HepG2 (cell line): ENCODE measurements at regions not wholly inside any gene's neighbourhood (a gene's known extent, or its start where the extent isn't known, plus 50 kb on each side); places are given as distances from the start of the nearest gene placed in this dataset.

ENCODE experiments used
- AGO2 ChIP-seq: fragments of 200-400 bp; formaldehyde crosslinking; optimal IDR thresholded peaks from 2 replicates; pipeline ENCODE3; 2017; ENCODE audit warnings: mild to moderate bottlenecking, low read depth, low read length, moderate library complexity
- CBFB ChIP-seq: sonication (generic); formaldehyde crosslinking; IDR thresholded peaks from 2 replicates; pipeline ENCODE4 v1.4.0; 2020; ENCODE audit warnings: missing genetic modification reagents
- DRAP1 ChIP-seq: IDR thresholded peaks from 2 replicates; pipeline ENCODE4 v1.6.1; 2016; ENCODE audit warnings: missing genetic modification reagents, missing compliant biosample characterization
- FLYWCH1 ChIP-seq: sonication (generic); formaldehyde crosslinking; IDR thresholded peaks from 2 replicates; pipeline ENCODE4 v1.8.1; 2023; ENCODE audit warnings: mild to moderate bottlenecking, missing genetic modification reagents
- GFI1 ChIP-seq: sonication (generic); formaldehyde crosslinking; IDR thresholded peaks from 2 replicates; pipeline ENCODE4 v1.5.0; 2020; ENCODE audit warnings: missing genetic modification reagents, mild to moderate bottlenecking, borderline replicate concordance
- GPN1 ChIP-seq: sonication (generic); formaldehyde crosslinking; IDR thresholded peaks from 2 replicates; pipeline ENCODE4 v1.5.1; 2020; ENCODE audit warnings: missing genetic modification reagents, borderline replicate concordance
- GTF2F1 ChIP-seq: fragments of 150-350 bp; IDR thresholded peaks from 2 replicates; pipeline ENCODE4 v1.6.1; 2014; ENCODE audit warnings: low read length
- JDP2 ChIP-seq: sonication (generic); formaldehyde crosslinking; IDR thresholded peaks from 2 replicates; pipeline ENCODE4 v1.8.1; 2022; ENCODE audit warnings: missing genetic modification reagents, borderline replicate concordance
- JUNB ChIP-seq: sonication (generic); formaldehyde crosslinking; IDR thresholded peaks from 2 replicates; pipeline ENCODE4 v1.8.0; 2022; ENCODE audit warnings: missing genetic modification reagents, mild to moderate bottlenecking, borderline replicate concordance
- KLF16 ChIP-seq, 2 experiments: sonication (generic) in 1 of 2; formaldehyde crosslinking in 1 of 2; IDR thresholded peaks; 2 replicates each; pipeline versions ENCODE4 v1.6.1 to v1.8.0; 2016 to 2023; ENCODE audit warnings: missing genetic modification reagents in 2 of 2, missing compliant biosample characterization in 1 of 2
- KLF9 ChIP-seq: IDR thresholded peaks from 2 replicates; pipeline ENCODE4 v1.6.1; 2016; ENCODE audit warnings: low read depth
- MBNL3 ChIP-seq: fragments of 250-450 bp; sonication (Bioruptor Pico); conservative IDR thresholded peaks from 2 replicates; pipeline ENCODE4 v1.8.0; 2022; ENCODE audit warnings: mild to moderate bottlenecking, inconsistent platforms
- MTA1 ChIP-seq: sonication (generic); formaldehyde crosslinking; IDR thresholded peaks from 2 replicates; pipeline ENCODE4 v1.4.0; 2020; ENCODE audit warnings: missing genetic modification reagents, mild to moderate bottlenecking, borderline replicate concordance
- MTF1 ChIP-seq: sonication (generic); formaldehyde crosslinking; IDR thresholded peaks from 2 replicates; pipeline ENCODE4 v1.5.0; 2020; ENCODE audit warnings: missing genetic modification reagents
- NFE2L2 ChIP-seq: fragments of 150-350 bp; IDR thresholded peaks from 2 replicates; pipeline ENCODE4 v1.6.1; 2014; ENCODE audit warnings: low read length
- NR0B2 ChIP-seq: sonication (generic); formaldehyde crosslinking; IDR thresholded peaks from 2 replicates; pipeline ENCODE4 v1.4.0; 2020; ENCODE audit warnings: mild to moderate bottlenecking, missing genetic modification reagents
- NR2F1 ChIP-seq, 2 experiments: fragments of 450-650 bp in 1 of 2; formaldehyde crosslinking in 1 of 2; IDR thresholded peaks; 2 replicates each; pipeline versions ENCODE4 v1.5.0 to v1.6.1; 2016 to 2020; ENCODE audit warnings: mild to moderate bottlenecking in 1 of 2, missing compliant biosample characterization in 1 of 2, missing genetic modification reagents in 1 of 2, moderate library complexity in 1 of 2
- POGZ ChIP-seq: sonication (generic); formaldehyde crosslinking; IDR thresholded peaks from 2 replicates; pipeline ENCODE4 v1.4.0; 2020; ENCODE audit warnings: mild to moderate bottlenecking, missing genetic modification reagents
- PRMT3 ChIP-seq: sonication (generic); formaldehyde crosslinking; IDR thresholded peaks from 2 replicates; pipeline ENCODE4 v1.8.1; 2022; ENCODE audit warnings: low read depth, mild to moderate bottlenecking, moderate library complexity, missing genetic modification reagents, borderline replicate concordance
- TCF12 ChIP-seq, 2 experiments: fragments of 450-650 bp in 1 of 2; sonication (generic) in 1 of 2; formaldehyde crosslinking in 1 of 2; IDR thresholded peaks; 2 replicates each; pipeline versions ENCODE4 v1.6.1 to v1.8.0; 2017 to 2022; ENCODE audit warnings: antibody characterized with exemption in 1 of 2, mild to moderate bottlenecking in 1 of 2, missing genetic modification reagents in 1 of 2, moderate library complexity in 1 of 2
- TFE3 ChIP-seq: IDR thresholded peaks from 2 replicates; pipeline ENCODE4 v1.6.1; 2016
- ZFP62 ChIP-seq: sonication (generic); formaldehyde crosslinking; IDR thresholded peaks from 2 replicates; pipeline ENCODE4 v1.4.0; 2020; ENCODE audit warnings: missing genetic modification reagents
- ZNF331 ChIP-seq: sonication (generic); formaldehyde crosslinking; IDR thresholded peaks from 2 replicates; pipeline ENCODE4 v1.4.0; 2020; ENCODE audit warnings: missing genetic modification reagents
- ZNF513 ChIP-seq: sonication (generic); formaldehyde crosslinking; conservative IDR thresholded peaks from 2 replicates; pipeline ENCODE4 v1.5.0; 2020; ENCODE audit warnings: missing genetic modification reagents
- ZNF644 ChIP-seq: IDR thresholded peaks from 2 replicates; pipeline ENCODE4 v1.6.1; 2016; ENCODE audit warnings: low read depth
- ZNF800 ChIP-seq: sonication (generic); formaldehyde crosslinking; IDR thresholded peaks from 2 replicates; pipeline ENCODE4 v1.4.0; 2020; ENCODE audit warnings: missing genetic modification reagents
- ZNF891 ChIP-seq: sonication (generic); formaldehyde crosslinking; IDR thresholded peaks from 2 replicates; pipeline ENCODE4 v1.5.0; 2020; ENCODE audit warnings: mild to moderate bottlenecking, missing genetic modification reagents

GRCh38 chr2:42931146-42931817, 138.9 kb upstream of the HAAO start (continued):
- no peak for TF ChIP-seq ZNF644 (CRISPR knock-in tag)
- no peak for TF ChIP-seq MTF1 (CRISPR knock-in tag)
- TF ChIP-seq NR0B2 (CRISPR knock-in tag) = no peak
- TF ChIP-seq FLYWCH1 (CRISPR knock-in tag) = no peak
- TF ChIP-seq NR2F1 (CRISPR knock-in tag; IDR thresholded peaks at IDR 0.05) = no peak
- no peak; the same call in 1 of the 2 replicates for TF ChIP-seq ZNF891 (CRISPR knock-in tag)
- TF ChIP-seq ZNF513 (CRISPR knock-in tag) = no peak
- no peak for TF ChIP-seq DRAP1 (CRISPR knock-in tag)
- no peak for TF ChIP-seq ZNF800
- TF ChIP-seq GPN1 (CRISPR knock-in tag) = no peak
- no peak for TF ChIP-seq TCF12 (IDR thresholded peaks at IDR 0.05)
- TF ChIP-seq TCF12 (CRISPR knock-in tag; IDR thresholded peaks at IDR 0.05) = no peak
- TF ChIP-seq GFI1 = no peak
- no peak for TF ChIP-seq JDP2 (CRISPR knock-in tag)
- TF ChIP-seq JUNB (CRISPR knock-in tag) = no peak
- no peak for TF ChIP-seq KLF16 (CRISPR knock-in tag; IDR thresholded peaks at IDR 0.05)
- TF ChIP-seq MTA1 (CRISPR knock-in tag) = peak; percentile 59; the same call in 1 of the 2 replicates
- TF ChIP-seq ZFP62 (CRISPR knock-in tag) = no peak
- TF ChIP-seq CBFB (CRISPR knock-in tag) = no peak
- no peak for TF ChIP-seq MBNL3
- TF ChIP-seq PRMT3 (CRISPR knock-in tag) = no peak
- TF ChIP-seq KLF9 (CRISPR knock-in tag) = no peak
- no peak for TF ChIP-seq TFE3 (CRISPR knock-in tag)
- no peak for TF ChIP-seq GTF2F1
- peak; percentile 82 for TF ChIP-seq ZNF331 (CRISPR knock-in tag)
- TF ChIP-seq AGO2 = no peak
- no peak for TF ChIP-seq POGZ
- no peak for TF ChIP-seq NFE2L2
